ENCODE measurements at regions not wholly inside any gene's neighbourhood (a gene's known extent, or its start where the extent isn't known, plus 50 kb on each side); places are given as distances from the start of the nearest gene placed in this dataset.
"Not testable (repeated sequence)": the region's sequence is repeated elsewhere in the genome, so short reads cannot be mapped to it uniquely, and the experiment has no call there.

- Histone ChIP-seq H3K36me3 (ENCODE audit: control insufficient read depth in 4 of 4, insufficient read depth in 4 of 4, low read length in 3 of 4) (no peaks in the 10 kb centered on the region), H3K4me3 (ENCODE audit: control insufficient read depth in 1 of 7, extremely low read depth in 1 of 7, insufficient read depth in 4 of 7, low read depth in 2 of 7, low read length in 6 of 7) (no peak overlapping the region), H3K27ac (ENCODE audit: insufficient read depth in 1 of 2, low read depth in 1 of 2, low read length in 2 of 2, poor library complexity in 1 of 2, severe bottlenecking in 2 of 2) (no peak overlapping the region), H3K9me3 (ENCODE audit: control extremely low read depth in 1 of 5, control insufficient read depth in 4 of 5, insufficient read depth in 2 of 5, low read depth in 1 of 5, low read length in 4 of 5) (peaks cover 0 to 9% (median 0%) of the 10 kb centered on the region in 5 experiments), H3K4me1 (ENCODE audit: control extremely low read depth in 1 of 4, control insufficient read depth in 4 of 4, insufficient read depth in 4 of 4, low read length in 3 of 4) (peaks cover 0 to 8% (median 0%) of the 10 kb centered on the region in 4 experiments), H3K27me3 (replicated peaks in 2 of 5; ENCODE audit: control insufficient read depth in 4 of 5, insufficient read depth in 5 of 5, low read length in 4 of 5) (no peaks in the 10 kb centered on the region)
- ChIA-PET POLR2A (interaction anchor here (0.7 kb wide), 1 partner anchor 28 kb away, joined by 3 read pairs; no protein-coding TSS in a partner anchor), CTCF (no interaction called here)
- no CpG with 5 or more reads among the region's 1 CpG for WGBS (ENCODE audit: insufficient coverage)
- DNase-seq: no peak
Measured at GRCh38 chr18:38790303-38790702, 1224.7 kb upstream of the CELF4 start.

GRCh38 chr18:38789141-38789540 lies 1223.5 kb upstream of the CELF4 start:
- POLR2A ChIA-PET: no interaction called here
- CTCF ChIA-PET: no interaction called here

GRCh38 chr18:38786906-38787305 lies 1221.3 kb upstream of the CELF4 start:
- Histone ChIP-seq H3K27me3 (replicated peaks in 2 of 5; ENCODE audit: control insufficient read depth in 4 of 5, insufficient read depth in 5 of 5, low read length in 4 of 5) (no peaks in the 10 kb centered on the region), H3K9me3 (ENCODE audit: control extremely low read depth in 1 of 5, control insufficient read depth in 4 of 5, insufficient read depth in 2 of 5, low read depth in 1 of 5, low read length in 4 of 5) (peaks cover 0 to 9% (median 3%) of the 10 kb centered on the region in 5 experiments), H3K4me1 (ENCODE audit: control extremely low read depth in 1 of 4, control insufficient read depth in 4 of 4, insufficient read depth in 4 of 4, low read length in 3 of 4) (peaks cover 0 to 8% (median 0%) of the 10 kb centered on the region in 4 experiments), H3K4me3 (ENCODE audit: control insufficient read depth in 1 of 7, extremely low read depth in 1 of 7, insufficient read depth in 4 of 7, low read depth in 2 of 7, low read length in 6 of 7) (no peak overlapping the region), H3K36me3 (ENCODE audit: control insufficient read depth in 4 of 4, insufficient read depth in 4 of 4, low read length in 3 of 4) (no peaks in the 10 kb centered on the region), H3K27ac (ENCODE audit: insufficient read depth in 1 of 2, low read depth in 1 of 2, low read length in 2 of 2, poor library complexity in 1 of 2, severe bottlenecking in 2 of 2) (no peak overlapping the region)
- no peak for DNase-seq
- WGBS (ENCODE audit: insufficient coverage): 100% methylated on average over 1 of the region's 1 CpG
- CTCF ChIA-PET: no interaction called here
- POLR2A ChIA-PET: no interaction called here

More at GRCh38 chr18:38789141-38789540, 1223.5 kb upstream of the CELF4 start:
- Histone ChIP-seq H3K27me3 (replicated peaks in 2 of 5; ENCODE audit: control insufficient read depth in 4 of 5, insufficient read depth in 5 of 5, low read length in 4 of 5) (no peaks in the 10 kb centered on the region), H3K4me1 (ENCODE audit: control extremely low read depth in 1 of 4, control insufficient read depth in 4 of 4, insufficient read depth in 4 of 4, low read length in 3 of 4) (peaks cover 0 to 8% (median 0%) of the 10 kb centered on the region in 4 experiments), H3K9me3 (ENCODE audit: control extremely low read depth in 1 of 5, control insufficient read depth in 4 of 5, insufficient read depth in 2 of 5, low read depth in 1 of 5, low read length in 4 of 5) (peaks cover 0 to 9% (median 0%) of the 10 kb centered on the region in 5 experiments), H3K36me3 (ENCODE audit: control insufficient read depth in 4 of 4, insufficient read depth in 4 of 4, low read length in 3 of 4) (no peaks in the 10 kb centered on the region), H3K4me3 (ENCODE audit: control insufficient read depth in 1 of 7, extremely low read depth in 1 of 7, insufficient read depth in 4 of 7, low read depth in 2 of 7, low read length in 6 of 7) (no peak overlapping the region), H3K27ac (ENCODE audit: insufficient read depth in 1 of 2, low read depth in 1 of 2, low read length in 2 of 2, poor library complexity in 1 of 2, severe bottlenecking in 2 of 2) (peak overlapping the region; percentile 52 to 72)
- peak; percentile 32 to 81 (median 69) for DNase-seq
- no CpG with 5 or more reads among the region's 1 CpG for WGBS (ENCODE audit: insufficient coverage)

- H3K36me3 ChIP-seq (ENCODE audit: control insufficient read depth in 4 of 4, insufficient read depth in 4 of 4, low read length in 3 of 4); H3K9me3 ChIP-seq (ENCODE audit: control extremely low read depth in 1 of 5, control insufficient read depth in 4 of 5, insufficient read depth in 2 of 5, low read depth in 1 of 5, low read length in 4 of 5); H3K4me1 ChIP-seq (ENCODE audit: control extremely low read depth in 1 of 4, control insufficient read depth in 4 of 4, insufficient read depth in 4 of 4, low read length in 3 of 4); H3K4me3 ChIP-seq (ENCODE audit: control insufficient read depth in 1 of 7, extremely low read depth in 1 of 7, insufficient read depth in 4 of 7, low read depth in 2 of 7, low read length in 6 of 7); H3K27ac ChIP-seq (ENCODE audit: insufficient read depth in 1 of 2, low read depth in 1 of 2, low read length in 2 of 2, poor library complexity in 1 of 2, severe bottlenecking in 2 of 2); POLR2A ChIA-PET; DNase-seq; CTCF ChIA-PET; H3K27me3 ChIP-seq (replicated peaks in 2 of 5; ENCODE audit: control insufficient read depth in 4 of 5, insufficient read depth in 5 of 5, low read length in 4 of 5): not testable (repeated sequence)
- WGBS (ENCODE audit: insufficient coverage): no CpG with 5 or more reads among the region's 1 CpG
Measured at GRCh38 chr18:38771620-38772019, 1206.0 kb upstream of the CELF4 start.

GRCh38 chr18:38768504-38768903 lies 1202.9 kb upstream of the CELF4 start:
- DNase-seq: no peak
- CTCF ChIA-PET: no interaction called here
- Histone ChIP-seq H3K36me3 (ENCODE audit: control insufficient read depth in 4 of 4, insufficient read depth in 4 of 4, low read length in 3 of 4) (no peaks in the 10 kb centered on the region), H3K4me3 (ENCODE audit: control insufficient read depth in 1 of 7, extremely low read depth in 1 of 7, insufficient read depth in 4 of 7, low read depth in 2 of 7, low read length in 6 of 7) (no peak overlapping the region), H3K9me3 (ENCODE audit: control extremely low read depth in 1 of 5, control insufficient read depth in 4 of 5, insufficient read depth in 2 of 5, low read depth in 1 of 5, low read length in 4 of 5) (peaks cover 0 to 7% (median 2%) of the 10 kb centered on the region in 5 experiments), H3K27me3 (replicated peaks in 2 of 5; ENCODE audit: control insufficient read depth in 4 of 5, insufficient read depth in 5 of 5, low read length in 4 of 5) (no peaks in the 10 kb centered on the region), H3K4me1 (ENCODE audit: control extremely low read depth in 1 of 4, control insufficient read depth in 4 of 4, insufficient read depth in 4 of 4, low read length in 3 of 4) (no peaks in the 10 kb centered on the region), H3K27ac (ENCODE audit: insufficient read depth in 1 of 2, low read depth in 1 of 2, low read length in 2 of 2, poor library complexity in 1 of 2, severe bottlenecking in 2 of 2) (no peak overlapping the region)
- whole genome bisulfite sequencing (ENCODE audit: insufficient coverage): no CpG with 5 or more reads among the region's 1 CpG
- POLR2A ChIA-PET: no interaction called here

GRCh38 chr18:38759457-38759856 lies 1193.9 kb upstream of the CELF4 start:
- no peak for DNase-seq
- ChIA-PET CTCF (no interaction called here), POLR2A (no interaction called here)
- H3K4me1 ChIP-seq (ENCODE audit: control extremely low read depth in 1 of 4, control insufficient read depth in 4 of 4, insufficient read depth in 4 of 4, low read length in 3 of 4): peaks cover 0 to 1% (median 0%) of the 10 kb centered on the region in 4 experiments
- WGBS (ENCODE audit: insufficient coverage): no CpG with 5 or more reads among the region's 1 CpG
- H3K9me3 ChIP-seq (ENCODE audit: control extremely low read depth in 1 of 5, control insufficient read depth in 4 of 5, insufficient read depth in 2 of 5, low read depth in 1 of 5, low read length in 4 of 5): no peaks in the 10 kb centered on the region
- no peak overlapping the region for H3K4me3 ChIP-seq (ENCODE audit: control insufficient read depth in 1 of 7, extremely low read depth in 1 of 7, insufficient read depth in 4 of 7, low read depth in 2 of 7, low read length in 6 of 7)
- H3K36me3 ChIP-seq (ENCODE audit: control insufficient read depth in 4 of 4, insufficient read depth in 4 of 4, low read length in 3 of 4): no peaks in the 10 kb centered on the region
- no peaks in the 10 kb centered on the region for H3K27me3 ChIP-seq (replicated peaks in 2 of 5; ENCODE audit: control insufficient read depth in 4 of 5, insufficient read depth in 5 of 5, low read length in 4 of 5)
- no peak overlapping the region for H3K27ac ChIP-seq (ENCODE audit: insufficient read depth in 1 of 2, low read depth in 1 of 2, low read length in 2 of 2, poor library complexity in 1 of 2, severe bottlenecking in 2 of 2)

GRCh38 chr18:38756436-38756835 lies 1190.8 kb upstream of the CELF4 start:
- DNase-seq: no peak
- 100% methylated on average over 1 of the region's 2 CpGs for WGBS (ENCODE audit: insufficient coverage)
- CTCF ChIA-PET: no interaction called here
- Histone ChIP-seq H3K27me3 (replicated peaks in 2 of 5; ENCODE audit: control insufficient read depth in 4 of 5, insufficient read depth in 5 of 5, low read length in 4 of 5) (no peaks in the 10 kb centered on the region), H3K4me1 (ENCODE audit: control extremely low read depth in 1 of 4, control insufficient read depth in 4 of 4, insufficient read depth in 4 of 4, low read length in 3 of 4) (no peaks in the 10 kb centered on the region), H3K36me3 (ENCODE audit: control insufficient read depth in 4 of 4, insufficient read depth in 4 of 4, low read length in 3 of 4) (no peaks in the 10 kb centered on the region), H3K27ac (ENCODE audit: insufficient read depth in 1 of 2, low read depth in 1 of 2, low read length in 2 of 2, poor library complexity in 1 of 2, severe bottlenecking in 2 of 2) (no peak overlapping the region), H3K9me3 (ENCODE audit: control extremely low read depth in 1 of 5, control insufficient read depth in 4 of 5, insufficient read depth in 2 of 5, low read depth in 1 of 5, low read length in 4 of 5) (no peaks in the 10 kb centered on the region), H3K4me3 (ENCODE audit: control insufficient read depth in 1 of 7, extremely low read depth in 1 of 7, insufficient read depth in 4 of 7, low read depth in 2 of 7, low read length in 6 of 7) (no peak overlapping the region)
- POLR2A ChIA-PET: no interaction called here
